HG03378 (cell line): ENCODE measurements at regions not wholly inside any gene's neighbourhood (a gene's known extent, or its start where the extent isn't known, plus 50 kb on each side); places are given as distances from the start of the nearest gene placed in this dataset.

Source experiments
- ATAC-seq: cut with Tn5 transposase; IDR thresholded peaks from one replicate; pipeline ENCODE4 v1.9.1; 2021; ENCODE audit warnings: mild to moderate bottlenecking, moderate library complexity; ENCODE audit not compliant: unreplicated experiment

DNA sequence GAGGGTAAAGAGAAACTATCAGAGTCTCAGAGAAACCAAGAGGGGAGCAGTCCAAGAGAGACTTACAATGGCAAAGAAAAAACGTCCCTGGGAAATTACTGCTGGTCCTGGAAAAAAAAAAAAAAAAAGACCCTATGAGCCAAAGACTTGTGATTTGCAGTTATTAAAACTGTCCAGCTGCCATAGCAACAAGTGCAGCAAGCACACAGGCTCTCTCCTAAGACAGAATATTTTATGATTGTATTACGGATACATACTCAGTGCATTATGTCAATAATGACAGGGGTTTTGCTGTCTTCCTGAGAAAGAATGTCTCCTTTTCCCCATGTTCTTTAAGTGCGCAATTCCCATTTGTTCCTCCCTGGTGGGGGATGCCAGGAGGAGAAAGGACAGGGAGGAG, 178.5 kb downstream of the GPAM start:
- no peak for ATAC-seq

DNA sequence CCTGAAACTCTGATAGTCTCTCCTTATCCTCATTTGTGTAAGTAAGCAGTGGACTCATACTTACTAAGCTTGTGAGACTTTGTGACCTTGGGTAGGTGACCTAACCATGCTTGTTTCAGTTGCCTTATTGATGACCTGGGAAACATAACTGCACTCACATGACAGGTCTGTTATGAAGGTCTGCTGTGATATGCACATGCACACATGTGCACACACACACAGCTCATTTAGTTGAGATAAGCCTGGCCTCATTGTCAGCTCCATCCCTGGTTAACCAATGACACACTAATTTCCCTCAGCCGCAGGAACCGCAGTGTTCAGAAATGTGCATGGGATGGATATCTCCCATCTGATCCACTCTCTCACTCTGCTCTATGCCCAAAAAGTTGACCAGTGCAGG, 177.2 kb downstream of the GPAM start:
- ATAC-seq = no peak

DNA sequence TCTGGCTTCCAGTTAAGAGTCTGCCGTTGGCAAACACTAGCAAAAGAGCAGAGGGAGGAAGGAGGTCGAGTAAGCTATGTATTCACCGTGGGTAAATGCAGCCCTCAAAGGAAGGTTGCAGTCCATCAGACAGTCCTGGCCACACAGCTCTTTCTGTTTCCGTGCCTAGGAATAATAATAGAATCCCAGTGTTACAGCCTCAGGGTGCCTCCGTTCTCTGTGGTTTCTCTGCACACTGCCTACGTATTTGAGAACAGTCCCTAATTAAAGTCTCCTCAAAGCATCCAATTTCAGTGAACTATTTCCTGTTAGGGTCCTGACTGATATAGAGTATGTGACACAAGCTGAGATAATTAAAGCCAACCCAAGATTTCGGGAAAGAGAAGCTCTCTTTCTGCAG, 176.7 kb downstream of the GPAM start:
- no peak for ATAC-seq

DNA sequence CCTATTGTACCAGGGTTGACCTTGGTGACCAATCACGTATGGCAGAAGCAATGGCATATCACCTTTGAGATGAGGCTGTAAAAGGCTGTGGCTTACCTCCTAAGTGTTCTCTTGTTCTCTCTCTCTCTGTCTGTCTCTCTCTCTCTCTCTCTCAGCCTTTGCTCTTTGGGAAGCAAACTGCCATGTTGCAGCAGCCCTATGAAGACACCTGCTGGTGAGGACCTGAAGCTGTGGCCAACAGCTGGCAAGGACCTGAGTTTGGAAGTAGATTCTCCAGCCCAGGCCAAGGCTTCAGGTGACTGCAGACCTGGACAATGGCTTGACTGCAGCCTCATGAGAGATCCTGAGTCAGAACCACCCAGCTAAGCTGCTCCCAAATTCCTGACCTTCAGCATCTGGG, 161.4 kb downstream of the GPAM start:
- no peak for ATAC-seq

DNA sequence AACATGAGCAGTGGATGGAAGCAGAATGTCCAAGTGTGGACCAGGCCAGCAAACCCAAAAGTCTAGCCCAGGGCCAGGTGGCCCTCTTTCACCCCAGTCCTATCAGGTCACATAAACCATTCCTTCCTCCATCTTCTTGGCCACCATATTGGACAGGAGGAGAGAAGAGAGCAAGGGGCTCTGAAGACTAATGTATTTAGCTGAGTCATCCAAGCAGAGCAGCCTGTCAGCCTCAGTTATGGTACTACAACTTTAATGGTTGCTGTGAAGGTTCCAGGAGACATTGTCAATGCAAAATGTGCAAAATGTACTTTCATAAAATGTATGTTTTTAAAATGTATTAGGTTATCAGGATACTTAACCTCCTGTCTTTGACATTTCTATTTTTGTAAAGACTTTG, 159.5 kb downstream of the GPAM start:
- ATAC-seq = no peak

DNA sequence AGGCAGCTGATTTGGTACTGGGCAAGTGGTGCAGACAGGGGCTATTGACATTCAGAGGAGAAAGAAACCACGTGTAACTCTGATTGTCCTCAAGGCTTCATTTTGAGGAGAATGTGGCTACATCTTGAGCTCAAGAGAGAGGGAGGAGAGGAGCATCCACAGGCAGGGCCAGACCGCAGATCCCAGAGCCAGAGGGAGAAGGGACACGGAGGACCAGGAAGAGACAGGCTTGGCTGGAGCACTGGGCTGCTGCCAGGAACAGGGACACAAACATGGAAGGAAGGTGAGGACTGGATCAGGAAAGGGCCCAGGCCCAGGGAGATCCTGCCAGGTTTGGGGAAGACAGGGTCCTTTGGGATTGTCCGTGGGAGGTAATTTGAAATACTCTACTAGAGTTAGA, 158.3 kb downstream of the GPAM start:
- ATAC-seq = no peak

DNA sequence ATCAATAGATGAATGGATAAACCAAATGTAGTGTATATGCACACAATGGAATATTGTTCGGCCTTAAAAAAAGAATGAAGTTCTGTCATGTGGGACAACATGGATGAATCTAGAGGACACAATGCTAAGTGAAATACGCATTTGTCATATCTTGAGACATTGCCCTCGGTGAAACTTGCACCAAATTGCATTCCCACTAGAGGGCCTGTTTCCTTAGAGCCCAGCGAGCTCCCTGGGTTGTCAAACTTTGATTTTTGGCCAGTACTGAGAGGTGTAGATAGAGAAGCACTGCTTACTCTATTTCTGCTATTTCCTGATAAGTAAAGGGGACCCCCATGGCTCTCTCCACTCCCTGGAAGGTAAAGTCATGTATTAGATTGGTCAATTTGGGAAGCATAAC, 157.1 kb downstream of the GPAM start:
- no peak for ATAC-seq

DNA sequence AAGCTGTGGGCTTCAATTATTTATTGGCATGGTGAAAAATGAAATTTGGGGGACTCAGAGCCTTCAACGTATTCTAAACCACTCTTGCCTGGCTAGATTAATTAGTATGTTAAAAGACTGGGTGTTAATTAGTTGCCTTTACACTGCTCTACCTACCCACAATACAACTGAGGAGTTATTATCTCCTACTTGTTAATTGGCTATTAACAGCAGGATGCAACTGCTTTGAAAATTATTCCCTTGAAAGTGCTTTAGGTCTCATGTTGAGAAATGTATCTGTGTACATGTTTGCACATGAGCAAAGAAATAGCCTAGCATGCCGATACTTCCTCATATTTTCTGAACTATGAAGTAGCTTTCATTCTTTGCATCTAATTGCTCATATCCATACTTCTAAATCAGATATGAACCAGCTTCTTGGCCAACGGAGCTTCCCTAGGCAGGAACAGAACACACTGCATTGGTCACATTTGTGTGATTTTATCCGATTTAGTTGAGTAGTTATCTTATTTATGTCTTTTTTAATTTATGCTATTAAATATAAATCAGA, 155.8 kb downstream of the GPAM start:
- no peak for ATAC-seq

DNA sequence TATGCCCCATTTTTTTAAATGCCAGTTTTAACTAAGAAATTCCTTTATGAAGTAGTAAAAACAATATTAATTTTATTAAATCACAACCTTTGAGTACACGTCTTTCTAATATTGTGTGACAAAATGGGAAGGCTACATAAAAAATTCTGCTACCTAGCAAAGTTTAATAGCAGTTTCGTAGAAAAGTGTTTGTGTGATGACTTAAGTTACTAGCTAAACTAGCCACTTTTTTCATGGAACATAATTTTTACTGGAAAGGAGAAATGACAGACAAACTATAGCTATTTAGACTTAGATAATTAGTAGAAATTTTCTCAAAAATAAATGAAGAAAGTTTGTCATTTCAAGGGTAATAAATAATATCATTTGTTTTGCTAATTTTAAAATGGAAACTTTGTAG, 153.1 kb downstream of the GPAM start:
- no peak for ATAC-seq

DNA sequence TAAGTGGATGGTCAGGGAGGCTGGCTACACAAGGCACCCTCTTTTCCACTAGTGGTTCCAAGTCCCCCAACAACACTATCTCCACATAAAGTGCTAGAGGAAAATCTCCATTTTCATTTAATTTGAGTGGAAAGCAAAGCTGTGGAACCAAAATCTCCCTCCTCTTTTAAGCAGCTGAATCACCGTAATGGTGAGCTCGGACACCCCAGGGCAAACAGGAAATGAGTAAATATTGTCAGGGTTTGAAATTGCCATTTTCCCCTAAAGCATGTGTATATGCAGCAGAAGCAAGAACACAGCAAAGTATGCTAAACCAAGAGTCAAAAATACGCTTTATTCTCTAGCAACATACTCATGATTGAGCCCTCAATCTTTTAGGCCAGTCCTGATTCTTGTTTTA, 143.7 kb downstream of the GPAM start:
- no peak for ATAC-seq

DNA sequence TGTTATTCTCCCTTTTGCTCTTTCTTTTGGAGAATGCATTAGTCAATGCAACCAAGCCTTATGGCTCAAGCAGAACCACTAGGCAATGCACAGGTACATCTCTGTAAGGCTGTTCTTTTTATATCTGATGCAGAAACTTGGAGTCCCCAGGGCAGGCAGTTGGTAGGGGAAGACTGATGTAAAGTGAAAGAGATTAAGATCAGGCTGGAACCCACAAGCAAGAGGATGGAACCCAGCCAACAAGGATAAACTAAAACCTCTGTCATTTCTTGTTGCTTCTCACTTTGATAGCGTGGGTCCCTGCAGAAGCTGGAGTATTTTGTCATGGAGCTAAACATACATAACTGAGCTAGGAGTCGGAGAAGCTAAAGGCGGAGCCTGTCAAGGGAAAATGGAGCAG, 142.9 kb downstream of the GPAM start:
- no peak for ATAC-seq

DNA sequence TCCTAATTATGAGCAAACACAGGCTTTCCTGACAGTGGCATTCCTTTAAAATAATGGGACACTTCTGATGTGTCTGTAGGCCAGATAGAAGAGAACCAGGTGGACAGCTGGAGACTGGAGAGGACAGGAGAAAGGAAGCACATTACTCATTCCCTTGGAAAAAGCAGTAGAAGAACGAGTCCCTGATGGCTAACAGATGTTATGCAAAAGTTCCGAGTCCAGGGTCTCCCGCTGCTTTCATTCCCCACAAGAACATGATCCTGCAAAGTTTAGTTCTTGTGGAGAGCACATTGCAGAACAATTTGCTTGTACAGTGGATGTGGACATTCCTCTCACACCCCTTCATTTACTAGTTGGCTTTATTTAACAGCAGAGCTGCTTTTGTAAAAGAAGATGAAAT, 137.6 kb downstream of the GPAM start:
- ATAC-seq = no peak

DNA sequence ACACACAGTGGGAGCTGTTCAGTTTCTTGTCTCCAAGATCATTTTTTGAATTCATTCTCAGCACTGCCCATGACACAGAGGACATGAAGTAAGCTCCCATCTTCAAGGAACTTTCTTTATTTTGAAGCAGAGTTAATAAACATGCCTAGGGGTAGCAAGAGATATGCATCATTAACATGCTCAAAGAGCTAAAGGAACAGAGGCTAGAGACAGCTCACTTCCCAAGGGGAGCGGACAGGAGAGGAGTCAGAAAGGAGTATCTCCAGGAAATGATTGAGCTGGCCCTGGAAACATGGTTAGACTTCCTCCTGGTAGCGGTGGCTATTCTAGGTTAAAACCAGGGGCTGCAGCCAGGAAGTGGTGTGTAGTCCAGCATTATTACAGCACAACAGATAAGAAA, 135.9 kb downstream of the GPAM start:
- ATAC-seq = no peak

DNA sequence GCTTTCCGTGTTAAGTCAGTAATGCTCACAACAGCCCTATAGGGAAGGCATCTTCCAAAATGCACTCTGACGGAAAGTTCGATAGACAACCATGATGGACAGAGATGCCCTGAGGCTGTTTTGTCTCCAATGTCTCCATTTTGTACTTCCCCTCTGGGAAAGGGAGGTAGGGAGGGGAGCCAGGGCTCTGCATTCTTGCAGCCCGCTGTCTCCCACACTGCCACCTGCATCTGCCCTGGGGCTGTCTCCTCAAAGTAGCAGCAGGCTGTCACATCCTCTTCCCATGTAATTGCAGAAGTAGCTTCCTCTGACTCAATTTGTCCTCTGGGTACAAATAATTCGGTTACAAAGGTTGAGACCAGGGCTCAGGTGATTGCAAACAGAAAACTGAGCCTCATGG, 131.4 kb downstream of the GPAM start:
- ATAC-seq = no peak

DNA sequence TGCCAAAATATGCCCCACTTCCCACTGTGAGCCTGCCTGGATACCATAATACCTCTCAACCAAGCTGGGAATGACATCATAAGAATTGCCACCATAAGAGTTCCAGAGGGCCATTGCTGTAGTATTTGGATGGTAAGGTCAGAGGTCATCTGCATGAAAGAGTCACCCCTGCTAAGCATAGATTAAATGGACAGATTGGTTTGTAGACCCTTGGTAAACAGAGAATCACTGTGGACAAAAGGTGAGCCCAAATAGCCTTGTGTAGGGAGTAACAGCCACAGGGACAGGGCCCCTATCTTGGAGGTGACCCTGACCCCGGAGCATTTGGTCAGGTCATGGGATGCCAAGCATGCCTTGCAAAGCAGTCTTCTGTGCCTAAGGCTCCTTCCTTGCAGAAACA, 129.7 kb downstream of the GPAM start:
- ATAC-seq = no peak

DNA sequence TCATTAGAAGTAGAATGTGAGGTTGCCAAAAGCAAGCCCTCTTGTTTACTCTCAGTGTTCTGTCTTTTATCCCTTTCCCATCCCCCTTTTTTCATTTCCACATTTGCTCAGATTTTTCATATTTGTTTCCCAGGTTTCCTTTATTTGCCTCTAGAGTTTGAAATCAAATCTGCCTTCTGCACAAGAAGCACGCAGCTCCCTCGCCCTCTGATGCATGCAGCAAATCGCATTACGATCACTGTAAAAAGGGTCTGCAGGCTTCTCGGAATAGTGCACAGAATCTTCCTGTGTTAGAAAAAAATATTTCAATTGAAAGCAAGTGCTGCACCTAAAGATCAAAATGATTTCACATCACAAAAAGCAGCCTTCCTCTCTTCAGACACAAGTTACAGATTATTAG, 129.0 kb downstream of the GPAM start:
- no peak for ATAC-seq

DNA sequence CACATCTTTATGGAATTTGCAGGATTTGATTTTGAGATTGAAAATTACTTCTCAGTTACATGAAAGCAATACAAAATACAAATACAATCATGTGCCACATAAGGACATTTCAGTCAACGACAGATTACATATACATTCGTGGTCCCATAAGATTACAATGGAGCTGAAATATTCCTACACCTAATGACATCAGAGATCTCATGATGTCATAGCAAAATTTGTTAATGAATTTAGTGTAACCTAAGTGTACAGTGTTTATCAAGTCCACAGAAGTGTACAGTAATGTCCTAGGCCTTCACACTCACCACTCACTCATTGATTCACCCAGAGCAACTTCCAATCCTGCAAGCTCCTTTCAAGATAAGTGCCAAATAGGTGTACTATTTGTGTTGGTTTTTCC, 126.5 kb downstream of the GPAM start:
- ATAC-seq = no peak

DNA sequence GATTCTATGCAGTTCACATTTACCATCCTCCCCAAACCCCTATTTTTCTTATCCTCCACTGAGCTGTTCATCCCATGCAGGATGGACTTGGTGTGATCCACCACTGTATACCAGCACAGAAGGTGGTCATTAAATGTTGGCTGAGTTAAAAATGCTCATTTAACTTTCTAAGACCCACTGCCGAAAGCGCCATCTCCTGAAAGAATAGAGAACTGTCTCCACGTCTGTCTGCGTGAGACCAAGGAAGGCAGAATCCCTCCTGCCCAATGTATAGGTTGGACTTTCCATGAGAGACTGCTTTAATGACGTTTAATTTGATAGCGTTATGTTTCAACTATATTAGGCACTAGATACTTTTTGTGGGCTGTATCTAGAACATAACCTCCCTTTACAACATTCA, 124.3 kb downstream of the GPAM start:
- no peak for ATAC-seq

DNA sequence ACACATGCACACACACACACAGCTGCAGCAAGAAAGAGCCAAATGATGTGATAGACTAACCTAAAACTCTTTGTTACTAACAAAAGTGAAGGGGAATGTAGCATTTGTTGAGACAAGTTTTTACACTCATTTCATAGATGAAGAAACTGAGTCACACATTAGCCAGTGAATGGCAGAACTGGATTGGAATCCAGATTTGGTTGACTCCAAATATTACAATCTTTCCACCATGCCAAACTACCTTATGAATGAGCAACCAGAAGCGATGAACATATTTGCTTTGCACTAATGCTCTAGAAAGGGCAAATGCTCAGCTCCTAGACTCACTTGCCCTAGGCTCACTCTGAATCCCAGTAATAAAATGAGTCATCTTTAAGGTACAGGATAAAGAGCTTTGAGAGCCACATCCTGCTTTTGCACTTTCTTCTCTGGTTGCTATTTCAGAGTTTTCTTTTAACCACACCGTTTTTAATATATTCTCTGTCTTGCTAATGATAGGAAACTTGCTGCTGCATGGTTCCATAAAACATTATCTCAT, 111.9 kb downstream of the GPAM start:
- ATAC-seq = no peak

DNA sequence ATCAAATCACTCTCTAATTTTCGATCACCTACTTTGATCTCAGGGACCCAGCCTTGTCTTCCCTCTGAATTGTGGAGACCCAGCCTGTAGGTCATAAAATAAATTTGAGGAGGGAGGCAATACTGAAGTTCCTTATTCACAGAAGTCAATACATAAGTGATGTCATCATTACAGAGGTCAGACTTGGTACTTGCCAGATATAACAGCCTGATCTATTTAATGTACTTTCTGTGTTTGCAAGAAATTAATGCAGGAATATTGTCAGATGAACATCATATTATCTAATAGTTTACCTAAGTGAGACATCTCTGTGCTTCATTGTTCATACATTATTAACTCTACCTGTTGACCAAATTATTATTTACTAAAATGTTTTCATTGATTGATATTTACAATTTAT, 105.6 kb downstream of the GPAM start:
- no peak for ATAC-seq

DNA sequence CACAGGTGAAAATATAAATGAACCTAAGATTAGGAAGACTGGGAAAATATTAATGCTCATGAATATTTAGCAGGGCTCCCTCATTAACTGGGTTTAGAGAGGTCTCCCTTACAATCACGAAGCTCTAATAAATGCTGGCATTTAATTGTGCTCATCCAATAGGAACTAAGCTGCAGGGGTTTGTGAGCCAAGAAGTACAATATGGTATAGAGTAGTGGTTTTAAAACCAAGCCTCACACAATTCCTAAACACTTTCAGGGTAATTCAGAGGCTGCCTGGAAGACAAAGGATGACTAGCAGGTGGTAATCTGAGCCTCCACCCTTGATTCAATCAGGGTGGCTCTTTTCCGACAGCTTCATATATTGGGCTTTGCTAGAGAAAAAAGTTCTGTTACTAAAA, 103.3 kb downstream of the GPAM start:
- no peak for ATAC-seq

DNA sequence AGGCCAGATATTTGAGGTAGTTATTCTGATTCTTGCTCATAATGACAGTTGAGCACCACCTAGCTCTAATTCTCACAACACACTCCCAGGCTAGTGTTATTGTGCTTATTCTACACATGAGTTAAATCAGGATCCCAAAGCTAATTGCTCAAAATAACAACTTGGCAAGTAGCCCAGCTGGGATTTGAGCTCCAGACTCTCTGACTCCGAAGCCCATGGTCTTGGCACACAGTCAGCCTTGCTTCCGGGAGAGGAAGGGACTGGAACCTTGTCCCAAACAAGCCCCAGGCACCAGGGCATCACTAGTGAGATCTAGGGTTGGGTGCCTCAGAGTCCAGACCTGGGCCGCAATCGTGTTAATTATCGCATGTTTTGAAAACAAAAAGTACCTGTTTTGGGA, 101.4 kb downstream of the GPAM start:
- ATAC-seq = no peak

DNA sequence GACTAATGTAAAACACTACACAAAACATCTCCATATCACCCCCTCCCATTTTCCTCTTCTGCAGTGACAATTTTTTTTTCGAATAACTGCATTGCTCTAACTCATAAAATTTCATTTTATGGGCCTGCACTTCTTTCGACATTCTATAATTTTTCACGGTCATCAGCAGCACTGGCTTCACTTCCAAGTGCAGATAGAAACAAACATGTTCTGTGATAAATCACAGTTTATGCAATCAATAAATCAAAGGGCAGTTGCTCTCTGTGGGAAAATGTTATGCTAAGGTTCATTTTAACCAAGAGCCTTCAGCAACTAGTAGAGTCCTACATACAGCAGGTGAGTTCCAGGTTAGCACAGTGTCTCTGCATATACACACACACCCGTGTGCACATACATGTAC, 100.1 kb downstream of the GPAM start:
- no peak for ATAC-seq
